Colon (tissue), 2 donors: ENCODE measurements at regions not wholly inside any gene's neighbourhood (a gene's known extent, or its start where the extent isn't known, plus 50 kb on each side); places are given as distances from the start of the nearest gene placed in this dataset.

Source experiments
- FAIRE-seq: peaks from 2 replicates; lab custom pipeline; 2012; peaks lifted over from hg19 to GRCh38; lab: Jason Lieb, UNC
- donor health status: control.
- donor health status: control.

- FAIRE-seq: no peak
These were observed 199.4 kb downstream of the KLF12 start for GRCh38 chr13:73934771-73935170.

- FAIRE-seq: no peak
These were observed 200.0 kb downstream of the KLF12 start for GRCh38 chr13:73934215-73934641.

GRCh38 chr13:73933795-73934194, 200.4 kb downstream of the KLF12 start:
- FAIRE-seq: no peak

- FAIRE-seq: no peak
These were observed 202.1 kb downstream of the KLF12 start for GRCh38 chr13:73932091-73932490.

- FAIRE-seq: no peak
These were observed 204.8 kb downstream of the KLF12 start for GRCh38 chr13:73929287-73929932.

- FAIRE-seq: no peak
These were observed 209.6 kb downstream of the KLF12 start for GRCh38 chr13:73924607-73925006.

GRCh38 chr13:73922493-73923393, 211.5 kb downstream of the KLF12 start:
- FAIRE-seq: no peak

GRCh38 chr13:73918691-73919090, 215.5 kb downstream of the KLF12 start:
- FAIRE-seq: no peak

- no peak for FAIRE-seq
These were observed 220.3 kb downstream of the KLF12 start for GRCh38 chr13:73913751-73914518.

GRCh38 chr13:73913079-73913740, 221.0 kb downstream of the KLF12 start:
- FAIRE-seq: no peak

GRCh38 chr13:73911361-73911760, 222.8 kb downstream of the KLF12 start:
- no peak for FAIRE-seq

- no peak for FAIRE-seq
These were observed 223.5 kb downstream of the KLF12 start for GRCh38 chr13:73910733-73911132.

GRCh38 chr13:73908809-73909208, 225.4 kb downstream of the KLF12 start:
- FAIRE-seq: no peak

- FAIRE-seq: no peak
These were observed 229.6 kb downstream of the KLF12 start for GRCh38 chr13:73904625-73905024.

- FAIRE-seq: no peak
These were observed 230.6 kb downstream of the KLF12 start for GRCh38 chr13:73903561-73903960.

GRCh38 chr13:73902847-73903246, 231.4 kb downstream of the KLF12 start:
- no peak for FAIRE-seq

GRCh38 chr13:73902296-73902695, 231.9 kb downstream of the KLF12 start:
- no peak for FAIRE-seq

- FAIRE-seq: no peak
These were observed 232.7 kb downstream of the KLF12 start for GRCh38 chr13:73901324-73902068.

GRCh38 chr13:73900591-73900990, 233.6 kb downstream of the KLF12 start:
- FAIRE-seq: no peak

GRCh38 chr13:73898899-73899298, 235.3 kb downstream of the KLF12 start:
- no peak for FAIRE-seq

- FAIRE-seq: no peak
These were observed 235.9 kb downstream of the KLF12 start for GRCh38 chr13:73898276-73898675.
